Astrocyte (in vitro differentiated cells and primary cell): ENCODE measurements at regions not wholly inside any gene's neighbourhood (a gene's known extent, or its start where the extent isn't known, plus 50 kb on each side); places are given as distances from the start of the nearest gene placed in this dataset.

Experiments used
- DNase-seq: peaks from one replicate; pipeline ENCODE4 v3.0.0-alpha.2; 2010; ENCODE audit warnings: low read depth
- FAIRE-seq: peaks from 2 replicates; lab custom pipeline; 2011; peaks lifted over from hg19 to GRCh38; lab: Jason Lieb, UNC
- H2AFZ ChIP-seq: 2 replicates; pipeline ENCODE4 v1.6.0; 2012; ENCODE audit warnings: low read depth, low read length, inconsistent platforms
- H3K27ac ChIP-seq: 2 replicates; pipeline ENCODE4 v1.5.1; 2011; ENCODE audit warnings: low read depth, low read length, inconsistent platforms
- H3K27me3 ChIP-seq: 2 replicates; pipeline ENCODE4 v1.6.0; 2011; ENCODE audit warnings: low read length, inconsistent platforms; ENCODE audit not compliant: insufficient read depth
- H3K36me3 ChIP-seq: 2 replicates; pipeline ENCODE4 v1.5.1; 2011; ENCODE audit warnings: low read length, inconsistent platforms; ENCODE audit not compliant: insufficient read depth
- H3K4me1 ChIP-seq: 2 replicates; pipeline ENCODE4 v1.5.1; 2011; ENCODE audit warnings: low read length, inconsistent platforms; ENCODE audit not compliant: insufficient read depth
- H3K4me2 ChIP-seq: 2 replicates; pipeline ENCODE4 v1.6.0; 2012; ENCODE audit warnings: low read length, inconsistent platforms
- H3K4me3 ChIP-seq: 2 replicates; pipeline ENCODE4 v1.5.1; 2011; ENCODE audit warnings: low read depth, mild to moderate bottlenecking, low read length, inconsistent platforms; ENCODE audit not compliant: insufficient read depth
- H3K79me2 ChIP-seq: 2 replicates; pipeline ENCODE4 v1.6.0; 2012; ENCODE audit warnings: mild to moderate bottlenecking, low read length, inconsistent platforms; ENCODE audit not compliant: insufficient read depth
- H3K9ac ChIP-seq: 2 replicates; pipeline ENCODE4 v1.6.0; 2012; ENCODE audit warnings: mild to moderate bottlenecking, low read length, inconsistent platforms
- H3K9me3 ChIP-seq: 2 replicates; pipeline ENCODE4 v1.5.1; 2012; ENCODE audit warnings: low read depth, mild to moderate bottlenecking, low read length, inconsistent platforms; ENCODE audit not compliant: insufficient read depth
- H4K20me1 ChIP-seq: 2 replicates; pipeline ENCODE4 v1.6.0; 2012; ENCODE audit warnings: low read length, inconsistent platforms; ENCODE audit not compliant: insufficient read depth
- H3K27ac Mint-ChIP-seq: one replicate; pipeline ENCODE4 v1.8.0; 2021; ENCODE audit warnings: mild to moderate bottlenecking, mixed read lengths; ENCODE audit not compliant: unreplicated experiment
- H3K27me3 Mint-ChIP-seq: one replicate; pipeline ENCODE4 v1.8.0; 2021; ENCODE audit warnings: low read depth, mixed read lengths; ENCODE audit not compliant: unreplicated experiment
- H3K36me3 Mint-ChIP-seq: one replicate; pipeline ENCODE4 v1.8.0; 2021; ENCODE audit warnings: low read depth, mixed read lengths; ENCODE audit not compliant: unreplicated experiment
- H3K4me1 Mint-ChIP-seq: one replicate; pipeline ENCODE4 v1.8.0; 2021; ENCODE audit warnings: low read depth, mixed read lengths; ENCODE audit not compliant: unreplicated experiment
- H3K4me3 Mint-ChIP-seq: one replicate; pipeline ENCODE4 v1.8.0; 2021; ENCODE audit warnings: mild to moderate bottlenecking, moderate library complexity, mixed read lengths; ENCODE audit not compliant: unreplicated experiment
- H3K9me3 Mint-ChIP-seq: one replicate; pipeline ENCODE4 v1.8.0; 2021; ENCODE audit warnings: mild to moderate bottlenecking, mixed read lengths; ENCODE audit not compliant: unreplicated experiment
- CTCF ChIP-seq: IDR thresholded peaks from 2 replicates; pipeline ENCODE4 v1.5.1; 2011; ENCODE audit warnings: low read depth, mild to moderate bottlenecking, inconsistent platforms, low read length, moderate library complexity; ENCODE audit not compliant: insufficient read depth
- EZH2 ChIP-seq: IDR thresholded peaks from 2 replicates; pipeline ENCODE4 v1.6.1; 2012; ENCODE audit warnings: mild to moderate bottlenecking, low read length, inconsistent platforms; ENCODE audit not compliant: insufficient read depth

GRCh38 chr12:73235387-73235786 lies 963.2 kb downstream of the TRHDE start:
- no peak overlapping the region for H3K4me3 Mint-ChIP-seq
- no peaks in the 10 kb centered on the region for H3K27me3 Mint-ChIP-seq
- Histone ChIP-seq H3K9me3 (peaks cover 16% of the 10 kb centered on the region), H3K36me3 (no peaks in the 10 kb centered on the region), H3K4me3 (no peak overlapping the region), H3K27me3 (no peaks in the 10 kb centered on the region), H3K4me1 (no peaks in the 10 kb centered on the region), H3K79me2 (no peaks in the 10 kb centered on the region), H3K4me2 (no peak overlapping the region), H3K27ac (no peak overlapping the region), H3K9ac (no peak overlapping the region), H4K20me1 (no peaks in the 10 kb centered on the region), H2AFZ (no peak overlapping the region)
- peaks cover 2% of the 10 kb centered on the region for H3K9me3 Mint-ChIP-seq
- H3K27ac Mint-ChIP-seq: no peak overlapping the region
- H3K4me1 Mint-ChIP-seq: no peaks in the 10 kb centered on the region
- no peak for TF ChIP-seq EZH2
- no peak for TF ChIP-seq CTCF
- DNase-seq (no peak), FAIRE-seq (no peak)
- no peaks in the 10 kb centered on the region for H3K36me3 Mint-ChIP-seq

GRCh38 chr12:73240110-73240509 lies 967.9 kb downstream of the TRHDE start:
- no peak overlapping the region for H2AFZ ChIP-seq
- Mint-ChIP-seq H3K4me3 (no peak overlapping the region), H3K27me3 (no peaks in the 10 kb centered on the region), H3K9me3 (no peaks in the 10 kb centered on the region), H3K27ac (no peak overlapping the region), H3K36me3 (no peaks in the 10 kb centered on the region), H3K4me1 (no peaks in the 10 kb centered on the region)
- DNase-seq (no peak), FAIRE-seq (no peak)
- H3K79me2 ChIP-seq: no peaks in the 10 kb centered on the region
- H3K27ac ChIP-seq: no peak overlapping the region
- no peak overlapping the region for H3K4me3 ChIP-seq
- TF ChIP-seq EZH2: no peak
- no peak for TF ChIP-seq CTCF
- no peaks in the 10 kb centered on the region for H3K4me1 ChIP-seq
- no peaks in the 10 kb centered on the region for H3K27me3 ChIP-seq
- no peak overlapping the region for H3K4me2 ChIP-seq
- no peaks in the 10 kb centered on the region for H3K36me3 ChIP-seq
- no peaks in the 10 kb centered on the region for H4K20me1 ChIP-seq
- H3K9me3 ChIP-seq: peaks cover 4% of the 10 kb centered on the region
- no peak overlapping the region for H3K9ac ChIP-seq

GRCh38 chr12:73262788-73263381 lies 990.7 kb downstream of the TRHDE start:
- no peaks in the 10 kb centered on the region for H3K36me3 ChIP-seq
- H4K20me1 ChIP-seq: no peaks in the 10 kb centered on the region
- H3K36me3 Mint-ChIP-seq: no peaks in the 10 kb centered on the region
- no peak overlapping the region for H3K4me3 ChIP-seq
- no peaks in the 10 kb centered on the region for H3K4me1 Mint-ChIP-seq
- H3K9ac ChIP-seq: no peak overlapping the region
- TF ChIP-seq EZH2 (no peak), CTCF (no peak)
- H3K4me2 ChIP-seq: no peak overlapping the region
- H3K27ac Mint-ChIP-seq: no peak overlapping the region
- no peak overlapping the region for H3K27ac ChIP-seq
- DNase-seq: no peak
- H2AFZ ChIP-seq: no peak overlapping the region
- H3K79me2 ChIP-seq: no peaks in the 10 kb centered on the region
- H3K4me3 Mint-ChIP-seq: no peak overlapping the region
- peaks cover 4% of the 10 kb centered on the region for H3K9me3 ChIP-seq
- no peak for FAIRE-seq
- no peaks in the 10 kb centered on the region for H3K27me3 Mint-ChIP-seq
- no peaks in the 10 kb centered on the region for H3K4me1 ChIP-seq
- H3K27me3 ChIP-seq: no peaks in the 10 kb centered on the region
- H3K9me3 Mint-ChIP-seq: peaks cover 3% of the 10 kb centered on the region
